ENCODE measurements at regions not wholly inside any gene's neighbourhood (a gene's known extent, or its start where the extent isn't known, plus 50 kb on each side); places are given as distances from the start of the nearest gene placed in this dataset.

GRCh38 chr4:74649193-74649592, 145.1 kb downstream of the BTC start:
- no peak for DNase-seq (ENCODE audit: low spot score)

- no peak for DNase-seq (ENCODE audit: low spot score)
These were observed 143.1 kb downstream of the BTC start for GRCh38 chr4:74651198-74651597.

- DNase-seq (ENCODE audit: low spot score), result no peak
These were observed 140.7 kb downstream of the BTC start for GRCh38 chr4:74653331-74654229.

- DNase-seq (ENCODE audit: low spot score), result no peak
These were observed 140.1 kb downstream of the BTC start for GRCh38 chr4:74654230-74654681.

GRCh38 chr4:74656596-74656995, 137.7 kb downstream of the BTC start:
- no peak for DNase-seq (ENCODE audit: low spot score)

- no peak for DNase-seq (ENCODE audit: low spot score)
These were observed 136.2 kb downstream of the BTC start for GRCh38 chr4:74658116-74658515.

- no peak for DNase-seq (ENCODE audit: low spot score)
These were observed 134.5 kb downstream of the BTC start for GRCh38 chr4:74659576-74660411.

GRCh38 chr4:74660866-74661265, 133.5 kb downstream of the BTC start:
- DNase-seq (ENCODE audit: low spot score), result no peak

- DNase-seq (ENCODE audit: low spot score), result no peak
These were observed 132.7 kb downstream of the BTC start for GRCh38 chr4:74661427-74662201.

- DNase-seq (ENCODE audit: low spot score), result no peak
These were observed 130.7 kb downstream of the BTC start for GRCh38 chr4:74663631-74664030.

- no peak for DNase-seq (ENCODE audit: low spot score)
These were observed 129.0 kb downstream of the BTC start for GRCh38 chr4:74665346-74665745.

GRCh38 chr4:74665876-74666275, 128.4 kb downstream of the BTC start:
- DNase-seq (ENCODE audit: low spot score), result no peak

GRCh38 chr4:74667438-74667837, 126.9 kb downstream of the BTC start:
- DNase-seq (ENCODE audit: low spot score), result no peak

- no peak for DNase-seq (ENCODE audit: low spot score)
These were observed 126.4 kb downstream of the BTC start for GRCh38 chr4:74667944-74668343.

- no peak for DNase-seq (ENCODE audit: low spot score)
These were observed 124.6 kb downstream of the BTC start for GRCh38 chr4:74669702-74670101.

GRCh38 chr4:74670583-74670982, 123.7 kb downstream of the BTC start:
- no peak for DNase-seq (ENCODE audit: low spot score)

GRCh38 chr4:74671080-74671698, 123.1 kb downstream of the BTC start:
- peak; percentile 58 for DNase-seq (ENCODE audit: low spot score)

- DNase-seq (ENCODE audit: low spot score), result no peak
These were observed 119.6 kb downstream of the BTC start for GRCh38 chr4:74674750-74675149.

- DNase-seq (ENCODE audit: low spot score), result no peak
These were observed 118.5 kb downstream of the BTC start for GRCh38 chr4:74675673-74676279.

- no peak for DNase-seq (ENCODE audit: low spot score)
These were observed 111.6 kb downstream of the BTC start for GRCh38 chr4:74682567-74683359.
